ENCODE measurements at regions not wholly inside any gene's neighbourhood (a gene's known extent, or its start where the extent isn't known, plus 50 kb on each side); places are given as distances from the start of the nearest gene placed in this dataset.

DNA sequence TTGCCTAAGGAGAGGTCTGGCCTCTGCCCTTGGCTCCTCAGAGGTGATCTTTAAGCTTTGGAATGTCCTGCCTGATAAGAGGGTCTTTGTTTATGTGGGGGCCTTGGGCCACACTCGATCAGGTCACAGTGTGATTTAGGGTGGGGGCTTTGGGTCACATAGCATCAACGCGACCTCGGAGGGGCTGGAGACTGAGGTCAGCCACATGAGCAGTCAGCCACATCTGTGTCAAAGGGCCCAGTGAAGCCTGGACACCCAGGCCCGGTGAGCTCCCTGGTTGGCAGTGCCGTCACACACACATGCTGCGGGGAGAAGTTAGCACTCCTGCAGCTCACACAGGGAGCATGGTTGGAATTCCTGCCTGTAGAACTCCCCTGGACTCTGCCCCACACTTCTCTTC lies 345.0 kb downstream of the NPHP4 start:
- Histone ChIP-seq H3K9me2 (replicated peaks; ENCODE audit: low read length) (no peaks in the 10 kb centered on the region), H4K20me1 (ENCODE audit: low read length) (no peaks in the 10 kb centered on the region), H3K4me1 (ENCODE audit: insufficient read depth, low read length) (no peaks in the 10 kb centered on the region), H3K9me3 (ENCODE audit: low read length) (no peaks in the 10 kb centered on the region), H3K9ac (ENCODE audit: low read length) (no peak overlapping the region), H3K4me3 (ENCODE audit: low read length) (no peak overlapping the region), H3K79me2 (ENCODE audit: low read length) (no peaks in the 10 kb centered on the region), H3K27me3 (ENCODE audit: low read length) (peaks cover 63% of the 10 kb centered on the region), H3K27ac (ENCODE audit: low read length) (no peak overlapping the region), H3K36me3 (ENCODE audit: low read depth, low read length) (no peaks in the 10 kb centered on the region), H2AFZ (ENCODE audit: low read length) (no peak overlapping the region), H3F3A (ENCODE audit: low read length, unreplicated experiment) (no peaks in the 10 kb centered on the region), H3K4me2 (ENCODE audit: low read length) (no peak overlapping the region)
- no peak for ATAC-seq
- TF ChIP-seq EZH2 (IDR thresholded peaks at IDR 0.05; ENCODE audit: low read length, unreplicated experiment) (no peak), EZH2phosphoT487 (IDR thresholded peaks at IDR 0.05; ENCODE audit: borderline replicate concordance, low read length) (no peak)
- TF ChIP-seq, protein P1, sequence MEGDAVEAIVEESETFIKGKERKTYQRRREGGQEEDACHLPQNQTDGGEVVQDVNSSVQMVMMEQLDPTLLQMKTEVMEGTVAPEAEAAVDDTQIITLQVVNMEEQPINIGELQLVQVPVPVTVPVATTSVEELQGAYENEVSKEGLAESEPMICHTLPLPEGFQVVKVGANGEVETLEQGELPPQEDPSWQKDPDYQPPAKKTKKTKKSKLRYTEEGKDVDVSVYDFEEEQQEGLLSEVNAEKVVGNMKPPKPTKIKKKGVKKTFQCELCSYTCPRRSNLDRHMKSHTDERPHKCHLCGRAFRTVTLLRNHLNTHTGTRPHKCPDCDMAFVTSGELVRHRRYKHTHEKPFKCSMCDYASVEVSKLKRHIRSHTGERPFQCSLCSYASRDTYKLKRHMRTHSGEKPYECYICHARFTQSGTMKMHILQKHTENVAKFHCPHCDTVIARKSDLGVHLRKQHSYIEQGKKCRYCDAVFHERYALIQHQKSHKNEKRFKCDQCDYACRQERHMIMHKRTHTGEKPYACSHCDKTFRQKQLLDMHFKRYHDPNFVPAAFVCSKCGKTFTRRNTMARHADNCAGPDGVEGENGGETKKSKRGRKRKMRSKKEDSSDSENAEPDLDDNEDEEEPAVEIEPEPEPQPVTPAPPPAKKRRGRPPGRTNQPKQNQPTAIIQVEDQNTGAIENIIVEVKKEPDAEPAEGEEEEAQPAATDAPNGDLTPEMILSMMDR (conservative IDR thresholded peaks at IDR 0.05; ENCODE audit: low read depth, low read length): no peak
- ChIA-PET CTCF (no interaction called here), POLR2A (ENCODE audit: unreplicated experiment) (no interaction called here)
- no TSS peak for BruUV-seq (replicated peaks)
- intact Hi-C loops (cut with micrococcal nuclease): no loop called here
- DNase-seq: no peak

DNA sequence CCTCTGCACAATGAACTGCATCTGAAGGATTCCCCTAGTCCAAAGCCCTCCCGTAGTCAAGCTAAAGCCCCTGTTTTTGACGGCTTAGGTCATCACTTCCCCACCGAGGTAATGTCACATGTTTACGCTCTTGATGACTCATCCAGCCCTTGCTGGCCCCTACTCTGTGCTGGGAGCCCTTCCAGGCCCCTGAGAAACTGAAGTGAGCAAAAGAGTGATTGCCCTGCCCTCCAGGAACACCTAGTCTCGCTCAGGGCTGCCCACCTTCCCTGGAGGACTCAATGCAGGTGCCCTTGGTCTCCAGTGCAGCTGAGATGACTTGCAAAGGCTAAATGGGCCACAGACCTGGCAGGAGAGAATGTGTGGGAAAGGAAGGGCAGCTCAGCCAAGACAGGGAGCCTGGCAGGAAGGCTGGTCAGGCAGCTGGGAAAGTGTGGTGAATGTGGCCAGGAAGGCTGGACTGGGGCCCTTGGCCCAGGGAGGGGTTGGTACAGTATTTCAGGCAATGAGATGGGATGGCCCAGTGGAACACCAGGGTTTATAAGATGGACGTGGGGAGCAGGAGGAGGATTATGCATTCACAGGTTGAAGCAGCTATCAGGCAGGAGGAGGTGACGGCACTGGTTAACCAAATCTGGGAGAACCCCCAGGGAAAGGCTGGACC lies 345.6 kb downstream of the NPHP4 start:
- H3F3A ChIP-seq (ENCODE audit: low read length, unreplicated experiment): no peaks in the 10 kb centered on the region
- H3K27ac ChIP-seq (ENCODE audit: low read length): no peak overlapping the region
- no peaks in the 10 kb centered on the region for H4K20me1 ChIP-seq (ENCODE audit: low read length)
- peaks cover 58% of the 10 kb centered on the region for H3K27me3 ChIP-seq (ENCODE audit: low read length)
- no peak for DNase-seq
- H3K36me3 ChIP-seq (ENCODE audit: low read depth, low read length): no peaks in the 10 kb centered on the region
- no peak overlapping the region for H3K4me2 ChIP-seq (ENCODE audit: low read length)
- no peaks in the 10 kb centered on the region for H3K79me2 ChIP-seq (ENCODE audit: low read length)
- H3K9me3 ChIP-seq (ENCODE audit: low read length): no peaks in the 10 kb centered on the region
- no peak overlapping the region for H2AFZ ChIP-seq (ENCODE audit: low read length)
- no peak overlapping the region for H3K4me3 ChIP-seq (ENCODE audit: low read length)
- intact Hi-C loops (cut with micrococcal nuclease): no loop called here
- H3K4me1 ChIP-seq (ENCODE audit: insufficient read depth, low read length): no peaks in the 10 kb centered on the region
- no peak for ATAC-seq
- CTCF ChIA-PET: no interaction called here
- no peak overlapping the region for H3K9ac ChIP-seq (ENCODE audit: low read length)
- H3K9me2 ChIP-seq (replicated peaks; ENCODE audit: low read length): no peaks in the 10 kb centered on the region
- TF ChIP-seq EZH2 (IDR thresholded peaks at IDR 0.05; ENCODE audit: low read length, unreplicated experiment): no peak
- TF ChIP-seq, protein P1 (conservative IDR thresholded peaks at IDR 0.05; ENCODE audit: low read depth, low read length): no peak
- no peak for TF ChIP-seq EZH2phosphoT487 (IDR thresholded peaks at IDR 0.05; ENCODE audit: borderline replicate concordance, low read length)
- POLR2A ChIA-PET (ENCODE audit: unreplicated experiment): no interaction called here
- BruUV-seq (replicated peaks): no TSS peak

DNA sequence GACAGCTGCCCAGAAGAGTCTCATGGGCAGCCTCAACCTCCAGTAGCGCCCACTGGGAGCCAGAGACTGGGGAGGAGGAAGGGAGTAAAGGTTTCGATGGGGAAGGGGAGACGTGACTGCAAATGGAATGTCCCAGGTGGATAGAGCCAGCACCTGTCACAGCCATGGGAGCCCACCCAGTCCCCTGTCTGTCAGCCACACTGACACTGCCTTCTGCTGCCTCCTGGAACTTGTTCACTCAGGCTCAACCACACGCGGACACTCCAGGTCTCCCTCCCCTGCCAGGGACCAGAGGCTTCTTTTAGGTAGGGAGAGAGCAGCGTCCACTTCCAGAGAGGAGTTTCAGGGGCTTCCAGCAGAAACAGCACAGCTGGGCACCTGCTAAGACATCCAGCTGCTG lies 346.3 kb downstream of the NPHP4 start:
- Histone ChIP-seq H3K27me3 (ENCODE audit: low read length) (peaks cover 54% of the 10 kb centered on the region), H2AFZ (ENCODE audit: low read length) (no peak overlapping the region), H3K27ac (ENCODE audit: low read length) (no peak overlapping the region), H3K4me1 (ENCODE audit: insufficient read depth, low read length) (no peaks in the 10 kb centered on the region), H3K9me2 (replicated peaks; ENCODE audit: low read length) (no peaks in the 10 kb centered on the region), H3K9ac (ENCODE audit: low read length) (no peak overlapping the region), H3K4me2 (ENCODE audit: low read length) (no peak overlapping the region), H3F3A (ENCODE audit: low read length, unreplicated experiment) (no peaks in the 10 kb centered on the region), H3K36me3 (ENCODE audit: low read depth, low read length) (no peaks in the 10 kb centered on the region), H3K4me3 (ENCODE audit: low read length) (no peak overlapping the region), H3K79me2 (ENCODE audit: low read length) (no peaks in the 10 kb centered on the region), H4K20me1 (ENCODE audit: low read length) (no peaks in the 10 kb centered on the region), H3K9me3 (ENCODE audit: low read length) (no peaks in the 10 kb centered on the region)
- TF ChIP-seq EZH2 (IDR thresholded peaks at IDR 0.05; ENCODE audit: low read length, unreplicated experiment): no peak
- TF ChIP-seq, protein P1 (conservative IDR thresholded peaks at IDR 0.05; ENCODE audit: low read depth, low read length): no peak
- TF ChIP-seq EZH2phosphoT487 (IDR thresholded peaks at IDR 0.05; ENCODE audit: borderline replicate concordance, low read length): no peak
- intact Hi-C loops (cut with micrococcal nuclease): no loop called here
- no peak for DNase-seq
- BruUV-seq (replicated peaks): no TSS peak
- ChIA-PET CTCF (no interaction called here), POLR2A (ENCODE audit: unreplicated experiment) (no interaction called here)
- no peak for ATAC-seq
